Adrenal gland (tissue), 5 donors: ENCODE measurements at regions not wholly inside any gene's neighbourhood (a gene's known extent, or its start where the extent isn't known, plus 50 kb on each side); places are given as distances from the start of the nearest gene placed in this dataset.

Experiments used
- CTCF ChIP-seq, 6 experiments: fragments of 450-650 bp in 4 of 6; fragments of 200-600 bp in 2 of 6; sonication (generic) in 1 of 6; IDR thresholded peaks; 1 replicate in 5 of 6; 2 replicates in 1 of 6; pipeline versions ENCODE4 v1.5.1 to v1.8.0; 2016 to 2021; ENCODE audit warnings: antibody characterized with exemption in 6 of 6, mild to moderate bottlenecking in 2 of 6, moderate library complexity in 1 of 6
- POLR2A ChIP-seq, 2 donors: fragments of 450-650 bp; IDR thresholded peaks; one replicate each; pipeline ENCODE4 v1.6.1; 2017; ENCODE audit warnings: antibody characterized with exemption in 2 of 2, mild to moderate bottlenecking in 2 of 2, moderate library complexity in 1 of 2
- donor health status: DM: no; HTN: no; CAD: no.

- TF ChIP-seq CTCF (IDR thresholded peaks at IDR 0.05) (no peak), POLR2A (IDR thresholded peaks at IDR 0.05) (no peak)
Observed at GRCh38 chr6:105896052-105896820, 189.9 kb upstream of the PRDM1 start.
